Retinal pigment epithelial cell (primary cell): ENCODE measurements at regions not wholly inside any gene's neighbourhood (a gene's known extent, or its start where the extent isn't known, plus 50 kb on each side); places are given as distances from the start of the nearest gene placed in this dataset.

Source experiments
- DNase-seq: peaks from one replicate; pipeline ENCODE4 v3.0.0-alpha.2; 2010; ENCODE audit warnings: low read depth
- H3K4me3 ChIP-seq: 2 replicates; pipeline ENCODE4 v1.5.1; 2011; ENCODE audit warnings: mild to moderate bottlenecking, low read length, control low read depth, moderate library complexity
- TF ChIP-seq, protein P1 (sequence below): conservative IDR thresholded peaks from 2 replicates; pipeline ENCODE4 v1.5.1; 2011; ENCODE audit warnings: low read depth, low read length, control low read depth, inconsistent platforms

DNA sequence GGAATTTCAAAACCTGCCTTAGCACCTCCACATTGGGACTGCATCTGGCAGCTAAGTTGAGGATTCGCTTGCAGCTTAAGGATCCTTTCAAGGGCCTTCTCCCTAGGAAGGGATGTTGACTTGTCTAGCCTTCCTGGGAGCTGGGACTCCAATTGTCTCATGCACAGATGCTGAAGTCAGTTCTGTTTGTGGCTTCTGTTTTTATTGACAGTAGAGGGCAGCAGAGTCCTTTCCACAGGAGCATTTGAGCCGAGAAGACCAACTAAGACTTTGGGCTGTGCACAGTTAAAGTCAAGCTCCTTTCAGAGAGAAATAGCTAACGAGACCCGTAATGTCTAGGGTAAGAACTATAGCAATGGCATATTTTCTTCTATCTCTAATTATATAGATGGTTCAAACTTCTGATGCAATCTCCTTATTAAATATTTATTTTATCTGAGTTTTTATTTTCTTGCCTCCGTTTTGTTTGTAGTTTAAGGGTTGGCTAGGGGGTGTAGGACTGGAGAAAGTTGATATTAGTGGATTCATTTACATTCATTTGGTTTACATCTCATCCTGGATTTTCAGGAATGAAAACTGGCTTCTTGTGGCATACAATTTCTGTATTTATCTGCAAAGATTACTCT lies 59.7 kb upstream of the KBTBD8 start:
- TF ChIP-seq, protein P1, sequence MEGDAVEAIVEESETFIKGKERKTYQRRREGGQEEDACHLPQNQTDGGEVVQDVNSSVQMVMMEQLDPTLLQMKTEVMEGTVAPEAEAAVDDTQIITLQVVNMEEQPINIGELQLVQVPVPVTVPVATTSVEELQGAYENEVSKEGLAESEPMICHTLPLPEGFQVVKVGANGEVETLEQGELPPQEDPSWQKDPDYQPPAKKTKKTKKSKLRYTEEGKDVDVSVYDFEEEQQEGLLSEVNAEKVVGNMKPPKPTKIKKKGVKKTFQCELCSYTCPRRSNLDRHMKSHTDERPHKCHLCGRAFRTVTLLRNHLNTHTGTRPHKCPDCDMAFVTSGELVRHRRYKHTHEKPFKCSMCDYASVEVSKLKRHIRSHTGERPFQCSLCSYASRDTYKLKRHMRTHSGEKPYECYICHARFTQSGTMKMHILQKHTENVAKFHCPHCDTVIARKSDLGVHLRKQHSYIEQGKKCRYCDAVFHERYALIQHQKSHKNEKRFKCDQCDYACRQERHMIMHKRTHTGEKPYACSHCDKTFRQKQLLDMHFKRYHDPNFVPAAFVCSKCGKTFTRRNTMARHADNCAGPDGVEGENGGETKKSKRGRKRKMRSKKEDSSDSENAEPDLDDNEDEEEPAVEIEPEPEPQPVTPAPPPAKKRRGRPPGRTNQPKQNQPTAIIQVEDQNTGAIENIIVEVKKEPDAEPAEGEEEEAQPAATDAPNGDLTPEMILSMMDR: peak; percentile 87
- H3K4me3 ChIP-seq: no peak overlapping the region
- DNase-seq: peak; percentile 14

DNA sequence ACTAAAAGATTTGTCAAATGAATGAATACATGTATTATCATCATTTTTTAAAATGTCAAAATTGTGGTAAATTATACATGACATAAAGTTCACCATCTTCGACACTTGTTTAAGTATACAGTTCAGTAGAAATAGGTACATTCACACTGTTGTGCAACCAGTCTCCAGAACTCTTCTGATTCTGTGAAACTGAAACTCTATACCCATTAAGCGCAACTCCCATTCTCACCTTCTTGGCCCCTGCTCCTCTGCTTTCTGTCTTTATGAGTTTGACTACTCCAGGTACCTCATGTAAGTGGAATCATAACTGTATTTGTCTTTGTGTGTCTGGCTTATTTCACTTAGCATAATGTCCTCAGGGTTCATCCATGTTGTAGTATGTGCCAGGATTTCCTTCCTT lies 50.1 kb upstream of the KBTBD8 start:
- TF ChIP-seq, protein P1: no peak
- H3K4me3 ChIP-seq: no peak overlapping the region
- no peak for DNase-seq
